ENCODE measurements at regions not wholly inside any gene's neighbourhood (a gene's known extent, or its start where the extent isn't known, plus 50 kb on each side); places are given as distances from the start of the nearest gene placed in this dataset.

- Histone ChIP-seq H2BK120ac (ENCODE audit: low read depth, low read length) (no peak overlapping the region), H3K56ac (ENCODE audit: extremely low read depth, insufficient read depth, low read length) (no peak overlapping the region), H3K4ac (ENCODE audit: low read depth, low read length) (no peak overlapping the region), H3K9me3 (ENCODE audit: control insufficient read depth, insufficient read depth, low read length) (peaks cover 19% of the 10 kb centered on the region), H2AK9ac (replicated peaks; ENCODE audit: low read depth, low read length, poor library complexity) (no peak overlapping the region), H2AK5ac (ENCODE audit: low read depth, low read length) (no peak overlapping the region), H4K91ac (ENCODE audit: insufficient read depth, low read depth, low read length) (no peak overlapping the region), H3K9me1 (ENCODE audit: insufficient read depth, low read length) (no peaks in the 10 kb centered on the region), H3K79me1 (ENCODE audit: low read depth in 1 of 2, low read length in 2 of 2) (no peaks in the 10 kb centered on the region), H2BK15ac (ENCODE audit: low read depth, low read length) (no peak overlapping the region), H3K9ac (ENCODE audit: low read depth, low read length) (no peak overlapping the region), H3K27ac (ENCODE audit: insufficient read depth, low read length) (no peak overlapping the region), H4K8ac (ENCODE audit: low read depth in 2 of 2, low read length in 2 of 2) (no peak overlapping the region), H3K4me2 (ENCODE audit: low read depth, low read length) (no peak overlapping the region), H2BK20ac (ENCODE audit: low read depth, low read length) (no peak overlapping the region), H3K14ac (replicated peaks; ENCODE audit: low read depth, low read length) (no peak overlapping the region), H2BK5ac (ENCODE audit: low read depth, low read length, poor library complexity, severe bottlenecking) (no peak overlapping the region), H4K20me1 (ENCODE audit: insufficient read depth, low read length) (no peaks in the 10 kb centered on the region), H3K27me3 (ENCODE audit: control insufficient read depth, insufficient read depth, low read length) (no peaks in the 10 kb centered on the region), H3K18ac (ENCODE audit: low read depth, low read length) (no peak overlapping the region), H3K36me3 (ENCODE audit: control insufficient read depth, insufficient read depth, low read length) (no peaks in the 10 kb centered on the region), H4K5ac (ENCODE audit: low read depth, low read length) (no peak overlapping the region), H3K23ac (ENCODE audit: low read depth, low read length) (no peak overlapping the region), H2AFZ (replicated peaks; ENCODE audit: low read length, poor library complexity) (no peak overlapping the region), H3K4me1 (ENCODE audit: control insufficient read depth, insufficient read depth, low read length) (no peaks in the 10 kb centered on the region), H3K4me3 (ENCODE audit: insufficient read depth, low read depth, low read length) (no peak overlapping the region)
- intact Hi-C loops (cut with micrococcal nuclease) (no loop called here), in situ Hi-C loops (cut with MboI; ENCODE audit: low sequenced_read_pairs) (no loop called here), dilution Hi-C loops (cut with HindIII; ENCODE audit: low sequenced_read_pairs, unreplicated experiment) (no loop called here)
- WGBS, 2 experiments (ENCODE audit: extremely low coverage in 2 of 2, insufficient read length in 1 of 2): 14% methylated on average over 1 of the region's 2 CpGs; no CpG with 5 or more reads in 1 of the 2 experiments
- TF ChIP-seq NFE2L2 (IDR thresholded peaks at IDR 0.05; ENCODE audit: low read depth, low read length) (no peak), MAZ (IDR thresholded peaks at IDR 0.05; ENCODE audit: borderline replicate concordance, low read depth, low read length) (no peak), MXI1 (IDR thresholded peaks at IDR 0.05; ENCODE audit: borderline replicate concordance, low read depth, low read length) (no peak), BHLHE40 (IDR thresholded peaks at IDR 0.05; ENCODE audit: low read depth, low read length) (no peak), CHD1 (IDR thresholded peaks at IDR 0.05; ENCODE audit: low read depth, low read length) (no peak), MAFK (IDR thresholded peaks at IDR 0.05; ENCODE audit: low read depth, low read length) (no peak), FOS (IDR thresholded peaks at IDR 0.05; ENCODE audit: low read depth, low read length) (no peak), POLR2A (IDR thresholded peaks at IDR 0.05; ENCODE audit: low read depth, low read length) (no peak), RAD21 (IDR thresholded peaks at IDR 0.05; ENCODE audit: low read length) (no peak), CEBPB (IDR thresholded peaks at IDR 0.05; ENCODE audit: low read depth, low read length) (no peak), RFX5 (IDR thresholded peaks at IDR 0.05; ENCODE audit: low read depth, low read length) (no peak), RCOR1 (IDR thresholded peaks at IDR 0.05; ENCODE audit: insufficient replicate concordance, low read length) (no peak), SMC3 (IDR thresholded peaks at IDR 0.05; ENCODE audit: low read depth, low read length) (no peak)
- TF ChIP-seq, protein P1, sequence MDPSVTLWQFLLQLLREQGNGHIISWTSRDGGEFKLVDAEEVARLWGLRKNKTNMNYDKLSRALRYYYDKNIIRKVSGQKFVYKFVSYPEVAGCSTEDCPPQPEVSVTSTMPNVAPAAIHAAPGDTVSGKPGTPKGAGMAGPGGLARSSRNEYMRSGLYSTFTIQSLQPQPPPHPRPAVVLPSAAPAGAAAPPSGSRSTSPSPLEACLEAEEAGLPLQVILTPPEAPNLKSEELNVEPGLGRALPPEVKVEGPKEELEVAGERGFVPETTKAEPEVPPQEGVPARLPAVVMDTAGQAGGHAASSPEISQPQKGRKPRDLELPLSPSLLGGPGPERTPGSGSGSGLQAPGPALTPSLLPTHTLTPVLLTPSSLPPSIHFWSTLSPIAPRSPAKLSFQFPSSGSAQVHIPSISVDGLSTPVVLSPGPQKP (IDR thresholded peaks at IDR 0.05; ENCODE audit: borderline replicate concordance, low read depth, low read length): no peak
- TF ChIP-seq, protein P2, sequence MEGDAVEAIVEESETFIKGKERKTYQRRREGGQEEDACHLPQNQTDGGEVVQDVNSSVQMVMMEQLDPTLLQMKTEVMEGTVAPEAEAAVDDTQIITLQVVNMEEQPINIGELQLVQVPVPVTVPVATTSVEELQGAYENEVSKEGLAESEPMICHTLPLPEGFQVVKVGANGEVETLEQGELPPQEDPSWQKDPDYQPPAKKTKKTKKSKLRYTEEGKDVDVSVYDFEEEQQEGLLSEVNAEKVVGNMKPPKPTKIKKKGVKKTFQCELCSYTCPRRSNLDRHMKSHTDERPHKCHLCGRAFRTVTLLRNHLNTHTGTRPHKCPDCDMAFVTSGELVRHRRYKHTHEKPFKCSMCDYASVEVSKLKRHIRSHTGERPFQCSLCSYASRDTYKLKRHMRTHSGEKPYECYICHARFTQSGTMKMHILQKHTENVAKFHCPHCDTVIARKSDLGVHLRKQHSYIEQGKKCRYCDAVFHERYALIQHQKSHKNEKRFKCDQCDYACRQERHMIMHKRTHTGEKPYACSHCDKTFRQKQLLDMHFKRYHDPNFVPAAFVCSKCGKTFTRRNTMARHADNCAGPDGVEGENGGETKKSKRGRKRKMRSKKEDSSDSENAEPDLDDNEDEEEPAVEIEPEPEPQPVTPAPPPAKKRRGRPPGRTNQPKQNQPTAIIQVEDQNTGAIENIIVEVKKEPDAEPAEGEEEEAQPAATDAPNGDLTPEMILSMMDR (conservative IDR thresholded peaks at IDR 0.05; ENCODE audit: low read depth, low read length): no peak
- TF ChIP-seq, protein P3, sequence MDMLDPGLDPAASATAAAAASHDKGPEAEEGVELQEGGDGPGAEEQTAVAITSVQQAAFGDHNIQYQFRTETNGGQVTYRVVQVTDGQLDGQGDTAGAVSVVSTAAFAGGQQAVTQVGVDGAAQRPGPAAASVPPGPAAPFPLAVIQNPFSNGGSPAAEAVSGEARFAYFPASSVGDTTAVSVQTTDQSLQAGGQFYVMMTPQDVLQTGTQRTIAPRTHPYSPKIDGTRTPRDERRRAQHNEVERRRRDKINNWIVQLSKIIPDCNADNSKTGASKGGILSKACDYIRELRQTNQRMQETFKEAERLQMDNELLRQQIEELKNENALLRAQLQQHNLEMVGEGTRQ (IDR thresholded peaks at IDR 0.05; ENCODE audit: low read depth, low read length): no peak
- ATAC-seq (ENCODE audit: low read depth): no peak
- CTCF ChIA-PET: no interaction called here
- BruUV-seq (replicated peaks): no TSS peak
- no peak for DNase-seq
- POLR2A ChIA-PET (ENCODE audit: unreplicated experiment): no interaction called here
These were observed 183.1 kb downstream of the GPAM start for GRCh38 chr10:112000466-112000865.
